LNCaP clone FGC (cell line): ENCODE measurements at regions not wholly inside any gene's neighbourhood (a gene's known extent, or its start where the extent isn't known, plus 50 kb on each side); places are given as distances from the start of the nearest gene placed in this dataset.

Experiments used
- DNase-seq: peaks from one replicate; pipeline ENCODE4 v3.0.0-alpha.2; 2011; ENCODE audit warnings: low read depth
- H3K4me3 ChIP-seq: 2 replicates; pipeline ENCODE4 v1.5.1; 2011; ENCODE audit warnings: mild to moderate bottlenecking, low read depth, low read length, control low read depth
- CTCF ChIP-seq: IDR thresholded peaks from 2 replicates; pipeline ENCODE4 v1.5.1; 2012; ENCODE audit warnings: mild to moderate bottlenecking; ENCODE audit not compliant: control insufficient read depth, insufficient read depth; ENCODE audit errors: extremely low read depth

GRCh38 chr1:234691567-234691966 lies 81.6 kb upstream of the IRF2BP2 start:
- no peak for TF ChIP-seq CTCF
- DNase-seq, result no peak
- H3K4me3 ChIP-seq, result no peak overlapping the region

GRCh38 chr1:234690872-234691271 lies 80.9 kb upstream of the IRF2BP2 start:
- H3K4me3 ChIP-seq, result no peak overlapping the region
- TF ChIP-seq CTCF, result no peak
- DNase-seq, result no peak

GRCh38 chr1:234689236-234689635 lies 79.3 kb upstream of the IRF2BP2 start:
- no peak overlapping the region for H3K4me3 ChIP-seq
- TF ChIP-seq CTCF, result no peak

GRCh38 chr1:234687011-234687410 lies 77.0 kb upstream of the IRF2BP2 start:
- no peak for TF ChIP-seq CTCF
- no peak for DNase-seq
- no peak overlapping the region for H3K4me3 ChIP-seq

More at GRCh38 chr1:234689236-234689635, 79.3 kb upstream of the IRF2BP2 start:
- DNase-seq, result no peak

- TF ChIP-seq CTCF, result no peak
- no peak overlapping the region for H3K4me3 ChIP-seq
- DNase-seq, result no peak
These were observed 76.1 kb upstream of the IRF2BP2 start for GRCh38 chr1:234686035-234686434.

GRCh38 chr1:234684856-234685255 lies 74.9 kb upstream of the IRF2BP2 start:
- no peak overlapping the region for H3K4me3 ChIP-seq
- DNase-seq, result no peak
- no peak for TF ChIP-seq CTCF

GRCh38 chr1:234683861-234684632 lies 74.1 kb upstream of the IRF2BP2 start:
- no peak for TF ChIP-seq CTCF
- no peak for DNase-seq
- no peak overlapping the region for H3K4me3 ChIP-seq
